ENCODE measurements at regions not wholly inside any gene's neighbourhood (a gene's known extent, or its start where the extent isn't known, plus 50 kb on each side); places are given as distances from the start of the nearest gene placed in this dataset.

DNA sequence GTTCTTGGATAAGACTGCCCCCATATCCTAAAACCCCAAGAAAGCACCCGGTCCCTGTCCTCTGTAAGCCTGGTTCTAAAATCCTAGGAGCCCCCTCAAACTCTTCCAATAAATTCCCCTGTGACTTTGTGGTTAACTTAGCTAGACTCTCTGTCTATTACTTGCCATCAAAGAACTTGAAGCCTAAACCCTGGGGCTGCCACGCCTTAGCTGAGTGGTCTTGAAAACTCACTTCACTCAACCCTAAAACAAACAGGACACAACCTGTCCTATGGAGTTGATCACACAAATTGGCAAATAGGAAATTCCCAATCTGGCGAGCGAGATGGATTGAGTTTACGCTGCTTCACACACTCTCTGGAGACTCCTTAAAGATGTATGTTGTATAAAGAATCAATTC, 191.4 kb upstream of the SVIL start:
- H4K12ac ChIP-seq (ENCODE audit: low read depth, low read length): no peak overlapping the region
- H2BK5ac ChIP-seq (ENCODE audit: low read depth, low read length, poor library complexity): no peak overlapping the region
- H3K79me2 ChIP-seq (ENCODE audit: control insufficient read depth, insufficient read depth, low read length, poor library complexity): no peaks in the 10 kb centered on the region
- H3K4me2 ChIP-seq (ENCODE audit: low read length): no peak overlapping the region
- no peak overlapping the region for H4K91ac ChIP-seq (ENCODE audit: low read depth, low read length)
- H3K18ac ChIP-seq (ENCODE audit: low read length): no peak overlapping the region
- no peaks in the 10 kb centered on the region for H3K27me3 ChIP-seq (ENCODE audit: insufficient read depth, low read length)
- no peak overlapping the region for H2AFZ ChIP-seq (ENCODE audit: insufficient read depth, low read length, poor library complexity)
- H3K27ac ChIP-seq (ENCODE audit: low read depth, low read length): no peak overlapping the region
- no CpG with 5 or more reads among the region's 5 CpGs for WGBS (ENCODE audit: extremely low coverage, insufficient coverage, insufficient read length)
- H3K9ac ChIP-seq (ENCODE audit: low read length): no peak overlapping the region
- H3K9me3 ChIP-seq (ENCODE audit: insufficient read depth, low read depth, low read length): no peaks in the 10 kb centered on the region
- H3K23ac ChIP-seq (ENCODE audit: low read length): no peak overlapping the region
- H3K4me1 ChIP-seq (ENCODE audit: control insufficient read depth in 1 of 2, insufficient read depth in 2 of 2, low read length in 2 of 2): peaks cover 0 to 5% of the 10 kb centered on the region in 2 experiments
- no peaks in the 10 kb centered on the region for H3K36me3 ChIP-seq (ENCODE audit: control insufficient read depth in 1 of 2, insufficient read depth in 2 of 2, low read length in 2 of 2)
- no peak overlapping the region for H2BK120ac ChIP-seq (ENCODE audit: insufficient read depth, low read length, poor library complexity)
- H3K14ac ChIP-seq (ENCODE audit: low read length): no peak overlapping the region
- no peak for DNase-seq
- no peak overlapping the region for H3K4ac ChIP-seq (ENCODE audit: low read depth, low read length)
- no peak overlapping the region for H4K8ac ChIP-seq (ENCODE audit: low read depth, low read length)
- H3K79me1 ChIP-seq (ENCODE audit: low read length): no peaks in the 10 kb centered on the region
- no peak overlapping the region for H2AK5ac ChIP-seq (ENCODE audit: low read length)
- no peak overlapping the region for H2BK12ac ChIP-seq (ENCODE audit: low read length)
- no peak overlapping the region for H3K4me3 ChIP-seq (ENCODE audit: low read depth, low read length)

DNA sequence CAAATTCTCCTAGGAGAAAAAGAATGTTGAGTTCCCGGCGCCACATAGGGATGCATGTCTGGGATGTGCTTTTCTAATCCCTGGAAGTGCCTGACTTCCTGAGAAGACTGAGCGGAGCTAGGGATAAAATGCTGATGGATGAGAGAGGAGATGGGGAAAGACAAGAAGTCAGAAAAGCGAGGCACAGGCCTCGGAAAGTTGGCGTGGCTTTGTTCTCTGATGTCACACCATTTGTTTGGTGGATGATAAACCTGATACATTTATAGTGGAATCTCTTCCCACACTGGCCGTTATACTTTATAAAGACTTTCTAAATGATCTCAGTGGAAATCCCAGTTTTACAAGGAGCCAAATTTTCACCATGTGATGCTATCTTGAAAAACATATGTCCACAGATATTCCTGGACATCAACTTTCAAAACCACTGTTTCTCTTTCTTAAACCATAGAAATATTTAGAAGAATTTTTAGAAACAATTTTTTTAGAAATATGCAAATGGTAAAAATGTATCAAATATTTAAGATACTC, 188.8 kb upstream of the SVIL start:
- no peak overlapping the region for H3K23ac ChIP-seq (ENCODE audit: low read length)
- H3K27ac ChIP-seq (ENCODE audit: low read depth, low read length): no peak overlapping the region
- no peak overlapping the region for H2BK12ac ChIP-seq (ENCODE audit: low read length)
- H2AFZ ChIP-seq (ENCODE audit: insufficient read depth, low read length, poor library complexity): no peak overlapping the region
- no peak overlapping the region for H3K18ac ChIP-seq (ENCODE audit: low read length)
- peaks cover 0 to 5% of the 10 kb centered on the region in 2 experiments for H3K4me1 ChIP-seq (ENCODE audit: control insufficient read depth in 1 of 2, insufficient read depth in 2 of 2, low read length in 2 of 2)
- H3K4ac ChIP-seq (ENCODE audit: low read depth, low read length): no peak overlapping the region
- no peaks in the 10 kb centered on the region for H3K9me3 ChIP-seq (ENCODE audit: insufficient read depth, low read depth, low read length)
- H3K4me2 ChIP-seq (ENCODE audit: low read length): no peak overlapping the region
- no peak overlapping the region for H4K91ac ChIP-seq (ENCODE audit: low read depth, low read length)
- H3K27me3 ChIP-seq (ENCODE audit: insufficient read depth, low read length): no peaks in the 10 kb centered on the region
- DNase-seq: no peak
- no peak overlapping the region for H4K12ac ChIP-seq (ENCODE audit: low read depth, low read length)
- no CpG with 5 or more reads among the region's 7 CpGs for WGBS (ENCODE audit: extremely low coverage, insufficient coverage, insufficient read length)
- H4K8ac ChIP-seq (ENCODE audit: low read depth, low read length): no peak overlapping the region
- no peaks in the 10 kb centered on the region for H3K79me2 ChIP-seq (ENCODE audit: control insufficient read depth, insufficient read depth, low read length, poor library complexity)
- H3K4me3 ChIP-seq (ENCODE audit: low read depth, low read length): no peak overlapping the region
- H3K79me1 ChIP-seq (ENCODE audit: low read length): no peaks in the 10 kb centered on the region
- H2BK120ac ChIP-seq (ENCODE audit: insufficient read depth, low read length, poor library complexity): no peak overlapping the region
- H3K36me3 ChIP-seq (ENCODE audit: control insufficient read depth in 1 of 2, insufficient read depth in 2 of 2, low read length in 2 of 2): no peaks in the 10 kb centered on the region
- H3K14ac ChIP-seq (ENCODE audit: low read length): no peak overlapping the region
- H2BK5ac ChIP-seq (ENCODE audit: low read depth, low read length, poor library complexity): no peak overlapping the region
- no peak overlapping the region for H2AK5ac ChIP-seq (ENCODE audit: low read length)
- no peak overlapping the region for H3K9ac ChIP-seq (ENCODE audit: low read length)

DNA sequence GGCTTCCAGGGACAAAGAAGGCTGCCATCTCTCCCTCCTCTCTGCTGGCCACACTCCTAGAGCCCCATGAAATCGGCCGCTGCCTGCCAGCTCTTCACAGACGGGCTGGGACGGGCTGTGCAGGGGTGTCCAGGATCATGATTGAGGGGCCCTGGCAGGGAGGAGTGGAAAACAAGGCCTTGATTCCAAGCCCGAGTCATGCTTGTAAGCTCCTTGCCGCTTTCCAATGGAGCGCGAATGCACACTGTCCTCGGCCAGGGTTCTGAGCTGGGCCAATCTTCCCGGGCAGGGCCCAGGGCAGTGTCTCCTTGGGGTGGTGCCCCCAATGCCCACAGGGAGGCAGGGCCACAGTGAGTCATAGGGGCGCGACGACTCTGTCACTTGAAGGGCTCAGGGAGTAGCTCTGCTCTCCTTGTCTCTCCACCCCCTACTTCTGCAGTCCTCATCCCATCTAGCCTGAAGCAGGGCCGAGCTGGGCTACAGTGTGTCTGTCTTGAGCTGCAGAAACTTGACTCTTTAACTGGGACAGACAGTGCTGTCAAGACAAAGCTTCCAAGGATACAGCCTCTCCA, 186.2 kb upstream of the SVIL start:
- H3K27ac ChIP-seq (ENCODE audit: low read depth, low read length): no peak overlapping the region
- H2BK5ac ChIP-seq (ENCODE audit: low read depth, low read length, poor library complexity): no peak overlapping the region
- no peaks in the 10 kb centered on the region for H3K79me2 ChIP-seq (ENCODE audit: control insufficient read depth, insufficient read depth, low read length, poor library complexity)
- no peak overlapping the region for H4K12ac ChIP-seq (ENCODE audit: low read depth, low read length)
- no peak overlapping the region for H3K18ac ChIP-seq (ENCODE audit: low read length)
- H3K9me3 ChIP-seq (ENCODE audit: insufficient read depth, low read depth, low read length): no peaks in the 10 kb centered on the region
- H4K91ac ChIP-seq (ENCODE audit: low read depth, low read length): no peak overlapping the region
- no peak overlapping the region for H3K14ac ChIP-seq (ENCODE audit: low read length)
- H2BK12ac ChIP-seq (ENCODE audit: low read length): no peak overlapping the region
- DNase-seq: no peak
- H3K4me2 ChIP-seq (ENCODE audit: low read length): no peak overlapping the region
- H3K9ac ChIP-seq (ENCODE audit: low read length): no peak overlapping the region
- no CpG with 5 or more reads among the region's 14 CpGs for WGBS (ENCODE audit: extremely low coverage, insufficient coverage, insufficient read length)
- H3K4ac ChIP-seq (ENCODE audit: low read depth, low read length): no peak overlapping the region
- H3K36me3 ChIP-seq (ENCODE audit: control insufficient read depth in 1 of 2, insufficient read depth in 2 of 2, low read length in 2 of 2): no peaks in the 10 kb centered on the region
- H3K79me1 ChIP-seq (ENCODE audit: low read length): no peaks in the 10 kb centered on the region
- H3K4me3 ChIP-seq (ENCODE audit: low read depth, low read length): no peak overlapping the region
- no peak overlapping the region for H2AFZ ChIP-seq (ENCODE audit: insufficient read depth, low read length, poor library complexity)
- no peak overlapping the region for H2BK120ac ChIP-seq (ENCODE audit: insufficient read depth, low read length, poor library complexity)
- no peak overlapping the region for H2AK5ac ChIP-seq (ENCODE audit: low read length)
- no peak overlapping the region for H4K8ac ChIP-seq (ENCODE audit: low read depth, low read length)
- no peaks in the 10 kb centered on the region for H3K4me1 ChIP-seq (ENCODE audit: control insufficient read depth in 1 of 2, insufficient read depth in 2 of 2, low read length in 2 of 2)
- no peak overlapping the region for H3K23ac ChIP-seq (ENCODE audit: low read length)
- no peaks in the 10 kb centered on the region for H3K27me3 ChIP-seq (ENCODE audit: insufficient read depth, low read length)

DNA sequence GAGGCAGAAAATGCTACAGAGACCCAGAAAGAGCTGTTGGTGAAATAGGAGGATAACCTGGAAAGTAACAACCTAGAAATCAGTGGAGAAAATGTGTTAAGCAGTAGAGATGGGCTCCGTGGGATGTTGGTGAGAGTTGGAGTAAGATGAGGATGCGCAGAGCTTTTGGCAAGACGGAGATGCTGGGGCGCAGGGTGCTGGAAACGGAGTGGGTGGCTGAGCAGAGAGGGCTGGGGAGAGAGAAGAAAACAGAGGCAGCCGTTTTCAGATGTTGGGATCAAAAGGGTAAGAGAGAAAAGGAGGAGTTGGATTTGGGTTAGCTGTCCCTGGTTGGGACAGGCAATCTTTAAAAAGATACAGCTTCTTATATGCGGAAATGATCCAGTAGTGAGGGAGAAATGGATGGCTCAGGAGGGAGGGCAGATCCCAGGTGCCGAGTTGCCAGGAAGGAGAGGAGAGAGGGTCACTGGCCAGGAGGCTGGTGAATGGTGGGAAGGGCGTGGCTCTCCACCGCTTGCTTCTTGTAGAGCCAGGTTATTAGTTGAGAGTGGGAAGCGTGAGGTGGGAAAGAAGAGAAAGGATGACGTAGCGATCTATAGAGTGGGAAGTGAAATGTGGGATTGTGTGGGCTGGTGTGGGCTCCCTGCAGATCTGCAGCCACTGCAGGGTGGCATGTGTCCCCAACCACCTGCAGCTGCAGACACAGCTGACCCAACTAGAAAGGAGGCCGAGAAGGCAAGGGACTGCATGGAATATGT, 182.2 kb upstream of the SVIL start:
- Histone ChIP-seq H3K79me2 (ENCODE audit: control insufficient read depth, insufficient read depth, low read length, poor library complexity) (no peaks in the 10 kb centered on the region), H2BK12ac (ENCODE audit: low read length) (no peak overlapping the region), H3K4me1 (ENCODE audit: control insufficient read depth in 1 of 2, insufficient read depth in 2 of 2, low read length in 2 of 2) (no peaks in the 10 kb centered on the region), H4K8ac (ENCODE audit: low read depth, low read length) (no peak overlapping the region), H3K4me3 (ENCODE audit: low read depth, low read length) (no peak overlapping the region), H2AFZ (ENCODE audit: insufficient read depth, low read length, poor library complexity) (no peak overlapping the region), H4K12ac (ENCODE audit: low read depth, low read length) (no peak overlapping the region), H3K27ac (ENCODE audit: low read depth, low read length) (no peak overlapping the region), H3K23ac (ENCODE audit: low read length) (no peak overlapping the region), H3K36me3 (ENCODE audit: control insufficient read depth in 1 of 2, insufficient read depth in 2 of 2, low read length in 2 of 2) (no peaks in the 10 kb centered on the region), H2BK5ac (ENCODE audit: low read depth, low read length, poor library complexity) (no peak overlapping the region), H3K18ac (ENCODE audit: low read length) (no peak overlapping the region), H3K14ac (ENCODE audit: low read length) (no peak overlapping the region), H3K79me1 (ENCODE audit: low read length) (no peaks in the 10 kb centered on the region), H3K9me3 (ENCODE audit: insufficient read depth, low read depth, low read length) (peaks cover 1% of the 10 kb centered on the region), H4K91ac (ENCODE audit: low read depth, low read length) (no peak overlapping the region), H3K27me3 (ENCODE audit: insufficient read depth, low read length) (no peaks in the 10 kb centered on the region), H2BK120ac (ENCODE audit: insufficient read depth, low read length, poor library complexity) (no peak overlapping the region), H3K9ac (ENCODE audit: low read length) (no peak overlapping the region), H3K4me2 (ENCODE audit: low read length) (no peak overlapping the region), H3K4ac (ENCODE audit: low read depth, low read length) (no peak overlapping the region), H2AK5ac (ENCODE audit: low read length) (no peak overlapping the region)
- 100% methylated on average over 3 of the region's 14 CpGs for WGBS (ENCODE audit: extremely low coverage, insufficient coverage, insufficient read length)
- no peak for DNase-seq

Measured in trophoblast cell (in vitro differentiated cells and primary cell).